Ascending aorta (tissue), 2 donors: ENCODE measurements at regions not wholly inside any gene's neighbourhood (a gene's known extent, or its start where the extent isn't known, plus 50 kb on each side); places are given as distances from the start of the nearest gene placed in this dataset.

Experiments used
- DNase-seq, 2 donors: peaks; one replicate each; pipeline ENCODE4 v3.0.0-alpha.2; 2019; ENCODE audit warnings: low spot score in 2 of 2
- H3K27ac ChIP-seq, 2 donors: fragments of 200-600 bp; sonication (generic); one replicate each; pipeline ENCODE4 v1.5.1; 2016 to 2017; ENCODE audit warnings: mild to moderate bottlenecking in 1 of 2
- H3K27me3 ChIP-seq: fragments of 200-600 bp; sonication (generic); one replicate; pipeline ENCODE4 v1.5.1; 2017
- H3K36me3 ChIP-seq, 2 donors: fragments of 200-600 bp; sonication (generic); one replicate each; pipeline ENCODE4 v1.5.1; 2016
- H3K4me1 ChIP-seq, 2 donors: fragments of 200-600 bp; sonication (generic); one replicate each; pipeline ENCODE4 v1.5.1; 2016 to 2017; ENCODE audit warnings: mild to moderate bottlenecking in 1 of 2
- H3K4me3 ChIP-seq, 2 donors: fragments of 200-600 bp; sonication (generic); one replicate each; pipeline ENCODE4 v1.5.1; 2016 to 2017; ENCODE audit warnings: mild to moderate bottlenecking in 1 of 2
- H3K9me3 ChIP-seq, 2 donors: fragments of 200-600 bp; sonication (generic); one replicate each; pipeline ENCODE4 v1.5.1; 2016
- intact Hi-C: fragments of 100-400 bp; cut with DNase I; formaldehyde crosslinking; loops from one replicate; pipeline ENCODE4 v1.15.1; 2023
- TF ChIP-seq, protein P1 (sequence below), 3 experiments: fragments of 200-600 bp in 2 of 3; fragments of 450-650 bp in 1 of 3; sonication (generic) in 2 of 3; IDR thresholded peaks; one replicate each; pipeline ENCODE4 v1.5.1; 2016 to 2019; ENCODE audit warnings: antibody characterized with exemption in 3 of 3, mild to moderate bottlenecking in 1 of 3, moderate library complexity in 1 of 3

DNA sequence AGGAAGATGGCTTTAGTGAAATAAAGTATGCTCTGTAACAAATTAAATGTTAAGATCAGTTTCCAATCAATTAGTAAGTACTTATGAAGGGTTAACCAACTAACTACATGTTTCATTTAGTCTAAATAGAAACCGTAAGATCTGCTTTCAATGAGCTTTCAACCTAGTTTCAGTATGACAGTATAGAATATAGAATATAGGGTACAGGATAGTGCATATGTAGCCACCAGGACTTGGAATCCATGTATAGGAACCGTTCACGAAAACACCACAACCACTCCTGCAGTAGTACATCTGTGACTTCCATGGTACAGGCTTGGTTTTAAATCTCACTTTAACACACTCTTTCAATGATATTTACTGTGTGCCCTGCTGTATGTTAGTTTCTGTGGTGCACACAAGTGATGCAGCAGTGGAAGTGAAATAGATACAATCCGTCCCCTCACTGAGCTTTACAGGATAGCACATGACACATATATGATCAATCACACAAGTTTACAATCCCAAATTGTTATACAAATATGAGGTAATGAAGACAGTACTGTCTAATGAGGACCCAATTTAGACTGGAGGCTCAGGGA, 479.7 kb upstream of the MARCKS start:
- Histone ChIP-seq H3K4me1 (no peaks in the 10 kb centered on the region), H3K27me3 (no peaks in the 10 kb centered on the region), H3K27ac (no peak overlapping the region), H3K9me3 (no peaks in the 10 kb centered on the region), H3K36me3 (no peaks in the 10 kb centered on the region), H3K4me3 (no peak overlapping the region)
- intact Hi-C loops: no loop called here
- no peak for DNase-seq
- TF ChIP-seq, protein P1, sequence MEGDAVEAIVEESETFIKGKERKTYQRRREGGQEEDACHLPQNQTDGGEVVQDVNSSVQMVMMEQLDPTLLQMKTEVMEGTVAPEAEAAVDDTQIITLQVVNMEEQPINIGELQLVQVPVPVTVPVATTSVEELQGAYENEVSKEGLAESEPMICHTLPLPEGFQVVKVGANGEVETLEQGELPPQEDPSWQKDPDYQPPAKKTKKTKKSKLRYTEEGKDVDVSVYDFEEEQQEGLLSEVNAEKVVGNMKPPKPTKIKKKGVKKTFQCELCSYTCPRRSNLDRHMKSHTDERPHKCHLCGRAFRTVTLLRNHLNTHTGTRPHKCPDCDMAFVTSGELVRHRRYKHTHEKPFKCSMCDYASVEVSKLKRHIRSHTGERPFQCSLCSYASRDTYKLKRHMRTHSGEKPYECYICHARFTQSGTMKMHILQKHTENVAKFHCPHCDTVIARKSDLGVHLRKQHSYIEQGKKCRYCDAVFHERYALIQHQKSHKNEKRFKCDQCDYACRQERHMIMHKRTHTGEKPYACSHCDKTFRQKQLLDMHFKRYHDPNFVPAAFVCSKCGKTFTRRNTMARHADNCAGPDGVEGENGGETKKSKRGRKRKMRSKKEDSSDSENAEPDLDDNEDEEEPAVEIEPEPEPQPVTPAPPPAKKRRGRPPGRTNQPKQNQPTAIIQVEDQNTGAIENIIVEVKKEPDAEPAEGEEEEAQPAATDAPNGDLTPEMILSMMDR (IDR thresholded peaks at IDR 0.05): no peak

DNA sequence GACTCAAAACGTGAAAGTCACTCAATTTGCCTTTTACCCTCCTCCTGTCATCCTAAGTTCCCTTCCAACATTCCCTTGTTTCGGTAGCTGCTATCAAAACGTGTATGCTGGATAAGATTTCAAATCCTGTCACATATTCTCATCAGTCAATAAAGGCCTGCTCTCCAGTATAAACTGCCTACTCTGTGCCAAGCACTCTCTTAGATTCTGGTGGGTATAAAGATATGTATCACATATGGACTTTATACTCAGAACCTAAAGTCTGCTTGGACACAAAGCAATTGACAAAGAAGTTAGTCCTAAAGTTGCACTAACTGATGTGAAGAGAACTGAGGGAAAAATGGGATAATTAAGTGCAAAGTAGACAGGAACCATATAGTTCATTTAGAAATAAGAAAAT, 476.6 kb upstream of the MARCKS start:
- no peaks in the 10 kb centered on the region for H3K27me3 ChIP-seq
- intact Hi-C loops: no loop called here
- H3K4me3 ChIP-seq: no peak overlapping the region
- no peaks in the 10 kb centered on the region for H3K4me1 ChIP-seq
- H3K36me3 ChIP-seq: no peaks in the 10 kb centered on the region
- DNase-seq: no peak
- no peak overlapping the region for H3K27ac ChIP-seq
- TF ChIP-seq, protein P1 (IDR thresholded peaks at IDR 0.05): no peak
- H3K9me3 ChIP-seq: no peaks in the 10 kb centered on the region

DNA sequence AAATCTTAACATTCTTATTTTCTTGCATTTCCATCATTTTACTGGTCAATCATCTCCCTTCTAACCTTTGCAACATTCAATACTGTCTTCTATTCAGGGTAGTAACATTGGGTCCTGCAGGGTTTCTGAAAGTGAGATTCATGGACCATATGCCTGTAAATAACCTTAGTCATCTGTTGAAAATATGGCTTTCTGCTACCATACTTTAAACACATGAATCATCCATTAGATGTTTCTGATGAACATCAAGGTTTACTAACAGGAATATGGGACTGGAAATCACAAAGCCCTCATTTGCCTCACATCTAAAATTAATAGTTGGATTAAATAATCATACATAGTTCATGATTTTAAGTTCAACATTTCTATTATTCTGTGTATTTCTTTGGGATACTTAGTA, 475.9 kb upstream of the MARCKS start:
- Histone ChIP-seq H3K27ac (no peak overlapping the region), H3K4me1 (no peaks in the 10 kb centered on the region), H3K4me3 (no peak overlapping the region), H3K27me3 (no peaks in the 10 kb centered on the region), H3K9me3 (no peaks in the 10 kb centered on the region), H3K36me3 (no peaks in the 10 kb centered on the region)
- intact Hi-C loops: no loop called here
- TF ChIP-seq, protein P1 (IDR thresholded peaks at IDR 0.05): no peak
- DNase-seq: no peak

DNA sequence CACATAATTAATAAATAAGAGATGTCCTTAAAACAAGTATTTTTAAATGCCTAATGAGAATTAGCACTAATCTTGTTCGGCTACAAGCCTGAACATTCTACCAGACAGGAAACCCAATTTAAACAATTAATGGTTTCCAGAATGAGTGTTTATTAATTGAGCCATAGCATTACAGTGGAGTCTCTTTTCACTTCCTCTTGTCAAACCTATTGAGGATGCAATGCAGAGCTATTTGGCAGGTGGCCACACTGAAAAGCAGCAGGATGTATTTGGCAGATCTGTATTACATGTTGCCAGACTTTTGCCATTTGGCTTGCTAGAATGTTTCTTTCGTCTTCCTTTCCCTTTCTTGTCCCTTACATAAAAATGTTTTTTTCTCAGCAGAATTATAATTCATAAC, 475.2 kb upstream of the MARCKS start:
- Histone ChIP-seq H3K27ac (no peak overlapping the region), H3K9me3 (no peaks in the 10 kb centered on the region), H3K4me1 (no peaks in the 10 kb centered on the region), H3K27me3 (no peaks in the 10 kb centered on the region), H3K4me3 (no peak overlapping the region), H3K36me3 (no peaks in the 10 kb centered on the region)
- TF ChIP-seq, protein P1 (IDR thresholded peaks at IDR 0.05): no peak
- intact Hi-C loops: no loop called here
- DNase-seq: no peak

DNA sequence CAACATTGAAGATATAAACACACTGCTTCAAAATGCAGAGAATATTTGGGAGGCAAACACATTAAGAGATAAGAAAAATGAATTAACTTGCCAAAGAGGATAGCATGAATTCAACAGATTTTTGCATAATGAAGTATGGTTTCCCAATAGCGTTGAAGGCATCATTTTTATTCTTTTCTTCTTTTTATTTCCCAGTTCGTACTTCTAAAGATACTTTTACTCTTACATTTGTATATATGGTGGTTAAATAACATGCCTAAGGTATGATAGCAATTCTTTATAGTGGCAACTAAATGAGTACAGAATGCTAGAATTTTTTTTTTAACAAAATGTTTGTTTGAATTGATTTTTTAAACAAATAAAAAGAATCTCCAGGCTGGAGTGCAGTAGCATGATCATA, 473.4 kb upstream of the MARCKS start:
- TF ChIP-seq, protein P1 (IDR thresholded peaks at IDR 0.05): no peak
- Histone ChIP-seq H3K27me3 (no peaks in the 10 kb centered on the region), H3K4me1 (no peaks in the 10 kb centered on the region), H3K4me3 (no peak overlapping the region), H3K36me3 (no peaks in the 10 kb centered on the region), H3K27ac (no peak overlapping the region), H3K9me3 (no peaks in the 10 kb centered on the region)
- no peak for DNase-seq
- intact Hi-C loops: no loop called here

DNA sequence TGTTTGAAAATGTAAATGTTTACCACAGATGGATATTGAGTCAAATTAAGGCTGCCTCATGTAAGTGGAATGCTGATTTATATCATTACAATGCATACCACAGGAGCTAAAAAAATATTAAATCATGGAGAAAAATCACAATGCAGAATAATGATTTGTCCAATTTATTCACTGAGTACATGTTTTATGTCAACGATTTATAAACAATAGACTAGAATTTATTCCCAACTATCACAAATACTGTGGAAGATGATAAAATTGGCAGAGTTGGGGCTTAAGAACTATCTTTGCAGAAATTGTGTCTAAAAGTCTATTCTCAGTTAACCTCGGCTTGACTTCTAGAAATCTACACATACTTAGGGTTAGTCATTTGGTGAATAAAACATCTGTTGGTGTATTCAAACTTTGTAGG, 472.1 kb upstream of the MARCKS start:
- no peaks in the 10 kb centered on the region for H3K27me3 ChIP-seq
- H3K36me3 ChIP-seq: no peaks in the 10 kb centered on the region
- intact Hi-C loops: no loop called here
- TF ChIP-seq, protein P1 (IDR thresholded peaks at IDR 0.05): no peak
- no peaks in the 10 kb centered on the region for H3K4me1 ChIP-seq
- H3K27ac ChIP-seq: no peak overlapping the region
- H3K9me3 ChIP-seq: no peaks in the 10 kb centered on the region
- no peak overlapping the region for H3K4me3 ChIP-seq
- DNase-seq: no peak
